HFFc6 (cell line): ENCODE measurements at regions not wholly inside any gene's neighbourhood (a gene's known extent, or its start where the extent isn't known, plus 50 kb on each side); places are given as distances from the start of the nearest gene placed in this dataset.

Source experiments
- DNase-seq: peaks from one replicate; pipeline ENCODE4 v3.0.0-alpha.2; 2018
- H3K27ac Mint-ChIP-seq: 2 replicates; pipeline ENCODE4 v1.8.0; 2020; ENCODE audit warnings: mild to moderate bottlenecking, mixed read lengths
- H3K27me3 Mint-ChIP-seq: 2 replicates; pipeline ENCODE4 v1.8.0; 2021; ENCODE audit warnings: mild to moderate bottlenecking, moderate library complexity, mixed read lengths; ENCODE audit not compliant: insufficient read depth
- H3K36me3 Mint-ChIP-seq: 2 replicates; pipeline ENCODE4 v1.8.0; 2021; ENCODE audit warnings: low read depth, mixed read lengths
- H3K4me1 Mint-ChIP-seq: 2 replicates; pipeline ENCODE4 v1.8.0; 2020; ENCODE audit warnings: low read depth, mixed read lengths
- H3K4me3 Mint-ChIP-seq: 2 replicates; pipeline ENCODE4 v1.8.0; 2020; ENCODE audit warnings: mild to moderate bottlenecking, moderate library complexity, mixed read lengths
- H3K9me3 Mint-ChIP-seq: 2 replicates; pipeline ENCODE4 v1.8.0; 2020; ENCODE audit warnings: mild to moderate bottlenecking, mixed read lengths
- TF ChIP-seq, protein P1 (sequence below): fragments of 200-600 bp; sonication (generic); IDR thresholded peaks from 2 replicates; pipeline ENCODE4 v1.5.0; 2021; ENCODE audit warnings: antibody characterized with exemption, mild to moderate bottlenecking

DNA sequence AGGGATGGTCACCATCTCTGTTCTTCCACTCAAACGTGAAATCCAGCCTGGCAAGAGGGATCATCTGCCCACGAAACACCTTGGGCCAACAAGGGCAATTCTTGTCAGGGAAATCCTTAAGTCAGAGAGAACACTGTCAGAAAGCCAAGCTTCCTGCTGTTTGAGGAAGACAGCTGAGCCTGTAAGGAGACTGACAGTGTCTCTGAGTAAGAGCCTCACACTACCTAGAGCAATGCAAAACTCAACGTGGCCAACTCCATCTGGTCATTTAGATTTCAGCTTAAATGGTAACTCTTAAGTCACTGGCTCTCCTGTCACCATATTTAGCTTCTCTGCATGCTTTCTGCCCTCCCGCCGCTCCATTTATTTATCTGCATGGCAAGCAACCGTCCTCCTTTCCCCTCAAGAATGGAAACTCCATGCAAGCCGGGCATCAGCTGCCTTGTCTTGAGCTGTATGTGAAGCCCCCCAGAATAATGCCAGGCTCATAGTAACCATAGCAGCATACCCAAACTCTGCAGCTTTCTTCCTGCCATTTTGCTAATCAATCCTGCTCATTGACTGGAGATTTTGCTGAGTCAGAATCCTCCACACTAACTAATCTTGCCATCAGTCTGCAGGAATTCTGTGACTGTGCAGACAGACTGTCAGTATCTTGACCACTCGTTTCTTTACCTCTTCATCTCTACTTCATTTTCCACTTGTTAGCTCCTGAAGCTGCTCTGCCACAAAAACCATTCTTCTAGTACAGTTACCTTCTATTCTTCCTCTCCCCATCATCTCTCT lies 159.8 kb downstream of the IRS2 start:
- TF ChIP-seq, protein P1, sequence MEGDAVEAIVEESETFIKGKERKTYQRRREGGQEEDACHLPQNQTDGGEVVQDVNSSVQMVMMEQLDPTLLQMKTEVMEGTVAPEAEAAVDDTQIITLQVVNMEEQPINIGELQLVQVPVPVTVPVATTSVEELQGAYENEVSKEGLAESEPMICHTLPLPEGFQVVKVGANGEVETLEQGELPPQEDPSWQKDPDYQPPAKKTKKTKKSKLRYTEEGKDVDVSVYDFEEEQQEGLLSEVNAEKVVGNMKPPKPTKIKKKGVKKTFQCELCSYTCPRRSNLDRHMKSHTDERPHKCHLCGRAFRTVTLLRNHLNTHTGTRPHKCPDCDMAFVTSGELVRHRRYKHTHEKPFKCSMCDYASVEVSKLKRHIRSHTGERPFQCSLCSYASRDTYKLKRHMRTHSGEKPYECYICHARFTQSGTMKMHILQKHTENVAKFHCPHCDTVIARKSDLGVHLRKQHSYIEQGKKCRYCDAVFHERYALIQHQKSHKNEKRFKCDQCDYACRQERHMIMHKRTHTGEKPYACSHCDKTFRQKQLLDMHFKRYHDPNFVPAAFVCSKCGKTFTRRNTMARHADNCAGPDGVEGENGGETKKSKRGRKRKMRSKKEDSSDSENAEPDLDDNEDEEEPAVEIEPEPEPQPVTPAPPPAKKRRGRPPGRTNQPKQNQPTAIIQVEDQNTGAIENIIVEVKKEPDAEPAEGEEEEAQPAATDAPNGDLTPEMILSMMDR = no peak
- H3K27me3 Mint-ChIP-seq = peaks cover 10% of the 10 kb centered on the region
- H3K27ac Mint-ChIP-seq = no peak overlapping the region
- H3K9me3 Mint-ChIP-seq = no peaks in the 10 kb centered on the region
- no peak overlapping the region for H3K4me3 Mint-ChIP-seq
- peaks cover 43% of the 10 kb centered on the region for H3K4me1 Mint-ChIP-seq
- H3K36me3 Mint-ChIP-seq = no peaks in the 10 kb centered on the region
- DNase-seq = no peak

DNA sequence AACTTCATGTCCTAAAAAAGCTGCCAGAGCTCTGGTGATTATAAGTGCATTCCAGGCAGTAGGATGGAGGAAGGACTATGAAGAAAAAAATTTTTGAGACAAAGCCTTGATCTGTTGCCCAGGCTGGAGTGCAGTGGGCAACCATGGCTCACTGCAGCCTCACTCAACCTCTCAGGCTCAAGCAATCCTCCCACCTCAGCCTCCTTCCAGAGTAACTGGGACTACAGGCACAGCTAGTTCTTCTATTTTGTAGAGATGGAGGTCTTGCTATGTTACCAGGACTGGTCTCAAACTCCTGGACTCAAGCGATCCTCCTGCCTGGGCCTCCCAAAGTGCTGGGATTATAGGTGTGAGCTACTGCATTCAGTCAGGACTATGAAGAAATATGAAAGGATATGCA lies 161.2 kb downstream of the IRS2 start:
- Mint-ChIP-seq H3K27me3 (peaks cover 10% of the 10 kb centered on the region), H3K9me3 (no peaks in the 10 kb centered on the region), H3K36me3 (no peaks in the 10 kb centered on the region), H3K4me1 (peaks cover 38% of the 10 kb centered on the region), H3K27ac (no peak overlapping the region), H3K4me3 (no peak overlapping the region)
- no peak for DNase-seq
- TF ChIP-seq, protein P1 = no peak

DNA sequence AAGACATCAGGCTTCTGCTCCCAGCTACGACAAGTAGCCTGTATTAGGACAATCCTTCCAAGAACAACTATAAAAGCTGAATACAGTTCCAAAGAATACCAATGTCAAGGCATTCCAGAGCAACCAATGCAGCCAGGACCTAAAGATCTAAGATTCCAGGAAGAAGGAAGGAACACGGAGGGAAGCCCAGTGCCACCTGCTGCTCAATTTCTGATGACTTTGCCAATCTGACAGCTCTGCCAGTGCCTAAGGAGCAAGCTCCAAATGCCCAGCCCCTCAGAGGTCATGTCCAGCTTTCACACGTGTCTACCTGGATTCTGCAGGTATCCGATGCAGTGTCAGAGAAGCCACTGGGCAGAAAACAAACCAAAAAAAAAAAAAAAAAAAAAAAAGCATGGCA lies 164.4 kb downstream of the IRS2 start:
- Mint-ChIP-seq H3K4me1 (peaks cover 6% of the 10 kb centered on the region; the same call in 1 of the 2 replicates), H3K36me3 (no peaks in the 10 kb centered on the region), H3K27ac (no peak overlapping the region), H3K27me3 (peaks cover 12% of the 10 kb centered on the region), H3K9me3 (no peaks in the 10 kb centered on the region), H3K4me3 (no peak overlapping the region)
- DNase-seq = no peak
- TF ChIP-seq, protein P1 = no peak

DNA sequence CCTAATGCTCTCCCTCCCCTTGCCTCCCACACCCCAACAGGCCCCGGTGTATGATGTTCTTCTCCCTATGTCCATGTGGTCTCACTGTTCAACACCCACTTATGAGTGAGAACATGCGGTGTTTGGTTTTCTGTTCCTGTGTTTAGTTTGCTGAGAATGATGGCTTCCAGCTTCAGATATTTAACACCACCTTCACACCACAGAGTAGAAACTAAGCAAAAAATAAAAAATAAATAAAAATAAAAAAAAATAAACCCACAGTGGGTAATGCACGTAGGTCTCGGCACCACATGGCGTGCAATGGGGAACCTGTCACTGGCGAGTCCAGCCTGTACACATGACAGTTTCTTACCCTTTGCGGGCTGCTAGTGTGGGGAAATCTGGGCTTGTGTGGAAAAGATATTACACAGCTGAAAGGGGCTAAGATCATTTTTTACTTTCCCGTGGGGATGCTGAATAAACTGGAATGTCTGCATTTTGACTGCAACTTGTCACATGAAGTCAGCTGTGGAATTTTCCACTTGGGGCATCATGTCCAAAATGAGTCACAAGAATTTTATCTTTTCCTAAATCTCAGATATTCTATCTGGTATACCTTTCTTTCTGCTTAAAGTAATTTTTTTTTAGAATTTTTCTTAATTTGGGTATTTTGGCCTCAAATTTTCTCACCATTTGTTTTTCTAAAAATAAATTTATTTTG lies 170.5 kb downstream of the IRS2 start:
- no peak for DNase-seq
- no peaks in the 10 kb centered on the region for H3K36me3 Mint-ChIP-seq

DNA sequence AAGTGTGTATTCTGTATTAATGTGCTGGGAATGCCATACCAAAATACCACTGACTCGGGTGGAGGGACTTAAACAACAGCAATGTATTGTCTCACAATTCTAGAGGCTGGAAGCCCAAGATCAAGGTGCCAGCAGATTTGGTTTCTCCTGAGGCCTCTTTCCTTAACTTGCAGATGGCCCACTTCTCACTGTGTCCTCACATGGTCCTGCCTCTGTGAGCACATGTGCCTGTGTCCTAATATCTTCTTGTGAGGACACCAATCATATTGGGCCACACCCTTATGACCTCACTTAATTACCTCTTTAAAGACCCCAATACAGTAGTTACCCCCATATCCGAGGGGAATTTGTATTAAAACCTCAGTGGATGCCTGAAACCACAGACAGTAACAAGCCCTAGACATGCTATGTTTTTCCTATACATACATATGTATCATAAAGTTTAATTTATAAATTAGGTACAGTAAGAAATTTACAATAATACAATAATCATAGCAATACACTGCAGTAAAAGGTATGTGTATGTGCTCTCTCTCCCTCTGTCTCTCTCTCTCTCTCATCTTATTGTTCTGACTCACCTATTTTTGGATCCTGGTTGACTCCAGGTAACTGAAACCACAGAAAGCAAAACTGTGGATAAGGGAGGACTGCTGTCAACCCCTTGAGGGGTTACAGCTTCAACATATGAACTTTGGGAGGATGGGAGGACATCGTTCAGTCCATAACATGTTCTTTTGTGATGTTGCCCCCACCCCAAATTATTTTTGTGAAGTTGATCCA lies 174.3 kb downstream of the IRS2 start:
- no peaks in the 10 kb centered on the region for H3K36me3 Mint-ChIP-seq

More for the DNA sequence above, 170.5 kb downstream of the IRS2 start:
- peaks cover 12% of the 10 kb centered on the region for H3K27me3 Mint-ChIP-seq
- no peak overlapping the region for H3K4me3 Mint-ChIP-seq
- H3K27ac Mint-ChIP-seq = no peak overlapping the region
- no peaks in the 10 kb centered on the region; the same call in 1 of the 2 replicates for H3K4me1 Mint-ChIP-seq
- TF ChIP-seq, protein P1 = no peak
- no peaks in the 10 kb centered on the region for H3K9me3 Mint-ChIP-seq

More for the DNA sequence above, 174.3 kb downstream of the IRS2 start:
- no peak for DNase-seq
- H3K4me3 Mint-ChIP-seq = no peak overlapping the region
- TF ChIP-seq, protein P1 = no peak
- peaks cover 10% of the 10 kb centered on the region for H3K27me3 Mint-ChIP-seq
- H3K27ac Mint-ChIP-seq = no peak overlapping the region
- no peaks in the 10 kb centered on the region for H3K9me3 Mint-ChIP-seq
- no peaks in the 10 kb centered on the region; the same call in 1 of the 2 replicates for H3K4me1 Mint-ChIP-seq
